ENCODE measurements at regions not wholly inside any gene's neighbourhood (a gene's known extent, or its start where the extent isn't known, plus 50 kb on each side); places are given as distances from the start of the nearest gene placed in this dataset.

DNA sequence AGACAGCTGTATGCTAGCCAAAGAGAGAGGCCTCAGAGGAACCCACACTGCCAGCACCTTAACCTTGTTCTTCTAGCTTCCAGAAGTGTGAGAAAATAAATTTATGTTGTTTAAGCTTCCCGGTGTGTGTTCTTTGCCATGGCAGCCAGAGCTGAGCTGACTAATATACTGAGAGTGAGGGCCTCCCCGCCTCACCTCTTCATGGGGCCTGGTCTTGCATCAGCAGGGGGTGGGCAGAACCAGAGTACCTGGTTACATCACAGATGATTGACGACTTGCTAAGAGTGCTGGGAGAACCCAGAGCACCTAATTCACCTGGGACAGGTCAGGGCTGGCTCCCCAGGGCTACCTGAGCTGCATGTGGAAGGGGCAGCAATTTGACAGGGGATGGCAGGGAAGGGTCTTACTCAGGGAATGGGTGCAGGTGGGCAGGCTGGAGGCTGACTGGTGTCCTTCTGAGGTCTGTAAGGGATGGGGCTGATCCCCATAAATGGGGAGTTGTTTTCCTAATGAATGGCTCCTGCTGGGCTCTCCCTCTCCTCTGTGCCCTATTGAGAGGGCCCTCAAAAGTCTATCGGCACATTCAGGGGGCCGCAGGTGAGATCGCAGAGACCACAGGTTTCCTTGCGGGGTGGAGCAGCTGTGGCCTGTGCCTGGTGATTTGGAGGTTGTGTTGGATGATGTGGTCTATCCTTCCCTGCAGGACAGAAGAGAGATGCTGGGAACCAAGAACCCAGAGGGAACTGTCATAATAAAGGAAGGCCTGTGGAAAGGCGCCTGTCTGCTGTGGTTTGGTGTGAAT is 60.6 kb upstream of the ETV3 start:
- TF ChIP-seq POU6F1 (CRISPR knock-in tag; IDR thresholded peaks at IDR 0.05; ENCODE audit: borderline replicate concordance, low read depth) (no peak), PATZ1 (CRISPR knock-in tag; IDR thresholded peaks at IDR 0.05; ENCODE audit: borderline replicate concordance) (no peak), ISL1 (CRISPR knock-in tag; IDR thresholded peaks at IDR 0.05) (no peak), ARNTL (CRISPR knock-in tag; IDR thresholded peaks at IDR 0.05; ENCODE audit: borderline replicate concordance, low read depth) (no peak), BACH2 (CRISPR knock-in tag; IDR thresholded peaks at IDR 0.05; ENCODE audit: borderline replicate concordance) (no peak)

Data from SK-N-SH treated with all-trans-retinoic acid at 6 μM for 48 hours (cell line).